ENCODE measurements at regions not wholly inside any gene's neighbourhood (a gene's known extent, or its start where the extent isn't known, plus 50 kb on each side); places are given as distances from the start of the nearest gene placed in this dataset.

DNA sequence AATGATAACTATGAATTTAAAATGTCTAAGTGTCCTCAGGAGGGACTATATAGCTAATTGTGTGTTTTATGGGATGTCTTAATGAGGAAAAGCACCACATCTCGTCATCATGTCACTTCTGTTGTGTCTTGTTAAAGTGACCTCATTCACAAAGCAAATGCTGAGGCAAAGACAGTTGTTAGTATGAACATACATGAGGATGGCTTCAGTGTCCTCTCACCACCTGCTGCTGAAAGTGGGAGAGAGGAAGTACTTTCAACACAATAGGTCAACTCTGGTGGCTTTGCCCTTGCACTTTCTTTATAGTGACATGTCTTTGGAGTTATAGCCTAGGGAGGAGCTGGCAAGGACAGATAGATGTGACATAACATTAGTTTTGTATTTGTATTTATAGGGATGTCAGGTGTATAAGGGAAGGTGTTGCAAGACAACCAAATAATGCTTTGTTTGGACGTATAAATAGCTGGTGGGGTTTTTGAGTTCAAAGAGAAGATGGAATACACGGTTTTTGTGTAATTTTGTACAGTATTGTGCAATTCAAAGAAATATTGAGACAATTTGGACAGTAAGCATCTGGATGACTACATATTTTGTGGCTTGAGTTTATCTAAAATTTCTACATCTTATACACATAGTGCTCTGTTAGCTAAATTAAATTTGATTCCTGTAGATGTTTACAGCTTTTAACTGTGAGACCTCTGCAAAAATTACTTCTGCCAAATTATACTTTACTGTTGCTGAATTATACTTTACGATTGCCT is 131.7 kb upstream of the ATP2B1 start:
- TF ChIP-seq, protein P1, sequence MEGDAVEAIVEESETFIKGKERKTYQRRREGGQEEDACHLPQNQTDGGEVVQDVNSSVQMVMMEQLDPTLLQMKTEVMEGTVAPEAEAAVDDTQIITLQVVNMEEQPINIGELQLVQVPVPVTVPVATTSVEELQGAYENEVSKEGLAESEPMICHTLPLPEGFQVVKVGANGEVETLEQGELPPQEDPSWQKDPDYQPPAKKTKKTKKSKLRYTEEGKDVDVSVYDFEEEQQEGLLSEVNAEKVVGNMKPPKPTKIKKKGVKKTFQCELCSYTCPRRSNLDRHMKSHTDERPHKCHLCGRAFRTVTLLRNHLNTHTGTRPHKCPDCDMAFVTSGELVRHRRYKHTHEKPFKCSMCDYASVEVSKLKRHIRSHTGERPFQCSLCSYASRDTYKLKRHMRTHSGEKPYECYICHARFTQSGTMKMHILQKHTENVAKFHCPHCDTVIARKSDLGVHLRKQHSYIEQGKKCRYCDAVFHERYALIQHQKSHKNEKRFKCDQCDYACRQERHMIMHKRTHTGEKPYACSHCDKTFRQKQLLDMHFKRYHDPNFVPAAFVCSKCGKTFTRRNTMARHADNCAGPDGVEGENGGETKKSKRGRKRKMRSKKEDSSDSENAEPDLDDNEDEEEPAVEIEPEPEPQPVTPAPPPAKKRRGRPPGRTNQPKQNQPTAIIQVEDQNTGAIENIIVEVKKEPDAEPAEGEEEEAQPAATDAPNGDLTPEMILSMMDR (IDR thresholded peaks at IDR 0.05): no peak
- H3K27me3 ChIP-seq: no peaks in the 10 kb centered on the region
- no peaks in the 10 kb centered on the region for H3K9me3 ChIP-seq
- H3K36me3 ChIP-seq: no peaks in the 10 kb centered on the region
- no peaks in the 10 kb centered on the region for H3K4me1 ChIP-seq
- no peak overlapping the region for H3K27ac ChIP-seq
- no peak for DNase-seq (ENCODE audit: low spot score)
- no peak overlapping the region for H3K4me3 ChIP-seq

DNA sequence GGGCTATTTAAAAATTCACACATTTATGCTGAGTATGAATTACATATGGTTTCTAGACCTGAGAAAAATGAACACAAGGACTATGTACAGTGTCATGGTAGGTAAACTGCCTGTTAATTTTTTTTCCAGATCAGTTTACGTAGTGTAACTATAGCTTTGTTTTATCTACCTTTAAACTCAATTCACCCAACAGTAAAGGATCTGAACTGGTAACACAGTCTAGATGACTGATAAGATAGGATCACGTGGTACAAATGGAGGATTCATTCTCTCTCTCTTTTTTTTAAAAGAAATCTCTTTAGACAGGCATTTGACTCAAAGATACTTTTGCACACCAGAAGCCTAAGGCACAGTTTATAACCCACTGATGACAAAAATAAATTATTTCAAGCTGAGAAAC is 130.8 kb upstream of the ATP2B1 start:
- TF ChIP-seq, protein P1 (IDR thresholded peaks at IDR 0.05): no peak
- Histone ChIP-seq H3K27ac (no peak overlapping the region), H3K36me3 (no peaks in the 10 kb centered on the region), H3K27me3 (no peaks in the 10 kb centered on the region), H3K9me3 (no peaks in the 10 kb centered on the region), H3K4me1 (no peaks in the 10 kb centered on the region), H3K4me3 (no peak overlapping the region)
- DNase-seq (ENCODE audit: low spot score): no peak

DNA sequence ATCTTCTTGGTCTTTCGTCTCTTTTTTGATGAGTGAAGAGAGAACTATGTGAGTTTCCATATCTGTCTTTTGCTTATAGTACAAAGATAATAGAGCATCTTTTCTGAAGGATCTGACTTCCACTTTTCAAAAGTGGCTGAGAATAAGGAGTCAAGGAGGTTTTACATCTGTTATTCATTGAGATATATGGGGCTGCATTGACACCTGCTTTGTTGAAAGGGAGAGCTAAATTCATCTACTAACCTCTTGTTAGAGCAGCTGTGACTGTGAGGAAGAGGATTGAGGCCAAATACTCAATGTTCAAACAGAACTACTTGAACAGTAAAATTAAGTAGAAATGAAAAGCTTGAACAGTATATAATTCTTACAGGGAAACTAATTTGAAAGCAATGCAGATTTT is 130.2 kb upstream of the ATP2B1 start:
- Histone ChIP-seq H3K4me3 (no peak overlapping the region), H3K4me1 (no peaks in the 10 kb centered on the region), H3K36me3 (no peaks in the 10 kb centered on the region), H3K9me3 (no peaks in the 10 kb centered on the region), H3K27me3 (no peaks in the 10 kb centered on the region), H3K27ac (no peak overlapping the region)
- TF ChIP-seq, protein P1 (IDR thresholded peaks at IDR 0.05): no peak
- DNase-seq (ENCODE audit: low spot score): no peak

DNA sequence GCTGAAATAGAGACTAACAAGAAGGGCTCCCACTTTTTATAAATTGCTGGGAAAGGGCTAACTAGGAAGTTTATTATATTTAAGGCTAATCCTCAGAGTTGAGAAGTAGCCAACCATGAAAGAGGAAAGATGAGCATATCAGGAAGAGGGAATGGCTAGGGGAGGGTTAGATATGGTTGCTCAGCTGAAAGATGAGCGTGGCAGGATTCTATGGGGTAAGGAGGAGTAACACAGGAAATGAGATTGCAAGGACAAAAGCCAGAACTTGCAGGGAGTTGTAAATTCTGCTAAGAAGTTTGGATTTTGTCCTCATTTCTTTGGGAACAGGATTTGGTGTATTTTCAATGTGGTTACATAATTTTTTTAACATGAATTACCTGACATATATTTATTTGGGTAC is 127.4 kb upstream of the ATP2B1 start:
- no peak overlapping the region for H3K4me3 ChIP-seq
- H3K27me3 ChIP-seq: no peaks in the 10 kb centered on the region
- no peak overlapping the region for H3K27ac ChIP-seq
- H3K9me3 ChIP-seq: no peaks in the 10 kb centered on the region
- no peaks in the 10 kb centered on the region for H3K4me1 ChIP-seq
- TF ChIP-seq, protein P1 (IDR thresholded peaks at IDR 0.05): no peak
- H3K36me3 ChIP-seq: no peaks in the 10 kb centered on the region
- no peak for DNase-seq (ENCODE audit: low spot score)

DNA sequence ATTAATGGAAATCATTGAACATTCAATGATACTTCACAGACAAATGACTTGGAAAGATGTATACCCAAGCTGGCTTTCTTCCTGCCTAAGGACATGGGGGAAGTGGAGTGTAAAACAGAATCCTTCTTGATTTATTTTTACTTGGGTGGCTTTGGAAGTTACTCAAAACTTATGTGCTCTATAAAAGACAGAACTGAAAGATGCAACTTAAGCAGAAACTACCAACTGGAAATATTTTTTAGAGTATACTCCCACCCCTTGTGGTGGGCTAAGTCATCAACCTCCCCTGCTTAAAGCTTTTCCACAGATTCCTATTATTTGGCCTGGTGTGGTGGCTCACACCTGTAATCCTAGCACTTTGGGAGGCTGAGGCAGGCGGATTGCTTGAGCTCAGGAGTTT is 126.0 kb upstream of the ATP2B1 start:
- no peak for DNase-seq (ENCODE audit: low spot score)
- Histone ChIP-seq H3K27me3 (no peaks in the 10 kb centered on the region), H3K4me3 (no peak overlapping the region), H3K4me1 (no peaks in the 10 kb centered on the region), H3K9me3 (no peaks in the 10 kb centered on the region), H3K27ac (no peak overlapping the region), H3K36me3 (no peaks in the 10 kb centered on the region)
- TF ChIP-seq, protein P1 (IDR thresholded peaks at IDR 0.05): no peak

Measured in right atrium auricular region (tissue), 2 donors.